GM12874 (cell line): ENCODE measurements at regions not wholly inside any gene's neighbourhood (a gene's known extent, or its start where the extent isn't known, plus 50 kb on each side); places are given as distances from the start of the nearest gene placed in this dataset.

Experiments used
- CTCF ChIP-seq: IDR thresholded peaks from 2 replicates; pipeline ENCODE4 v1.5.1; 2011; ENCODE audit warnings: low read depth, mild to moderate bottlenecking, control low read depth, low read length, moderate library complexity; ENCODE audit not compliant: insufficient read depth

DNA sequence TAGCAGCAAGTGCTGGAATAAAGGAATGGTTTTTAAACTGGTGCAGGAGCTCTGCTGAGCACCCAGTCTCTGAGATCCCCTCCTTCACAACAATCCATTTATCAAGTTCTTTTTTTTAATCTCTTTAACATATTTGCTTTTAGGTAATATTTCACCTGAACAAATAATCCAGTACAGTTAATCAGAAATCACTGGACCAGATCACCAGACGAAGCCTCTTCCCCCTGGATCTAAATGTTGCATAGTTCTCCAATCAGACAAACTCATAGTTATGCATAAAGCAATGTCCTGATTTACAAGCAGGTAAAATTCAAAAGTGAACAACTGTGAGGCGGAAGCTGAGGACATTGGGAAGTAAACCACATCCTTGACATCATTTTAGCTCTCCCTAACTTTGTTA, 657.7 kb upstream of the RORB start:
- TF ChIP-seq CTCF: no peak

DNA sequence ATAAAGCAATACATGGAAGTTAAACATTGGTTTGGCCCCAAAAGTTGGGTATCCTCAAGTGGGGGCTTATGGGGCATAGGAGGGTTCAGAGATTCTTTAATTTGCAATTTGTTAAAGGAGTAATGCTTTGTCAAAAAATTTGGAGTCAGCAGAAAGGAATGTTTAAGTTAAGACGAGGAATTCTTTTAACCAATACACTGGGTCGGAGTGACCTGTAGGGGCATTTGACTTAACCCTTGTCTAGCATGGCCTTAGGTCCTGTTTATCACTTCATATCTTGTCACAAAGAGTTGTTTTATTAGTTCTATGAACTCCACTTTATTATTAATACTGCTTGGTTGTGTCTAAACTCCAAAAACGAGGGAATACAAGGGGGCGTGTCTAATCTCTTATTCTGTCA, 656.1 kb upstream of the RORB start:
- TF ChIP-seq CTCF: no peak

- no peak for TF ChIP-seq CTCF
Observed at GRCh38 chr9:73844135-73844534, 653.0 kb upstream of the RORB start.

GRCh38 chr9:73845539-73845938, 651.6 kb upstream of the RORB start:
- TF ChIP-seq CTCF: no peak

DNA sequence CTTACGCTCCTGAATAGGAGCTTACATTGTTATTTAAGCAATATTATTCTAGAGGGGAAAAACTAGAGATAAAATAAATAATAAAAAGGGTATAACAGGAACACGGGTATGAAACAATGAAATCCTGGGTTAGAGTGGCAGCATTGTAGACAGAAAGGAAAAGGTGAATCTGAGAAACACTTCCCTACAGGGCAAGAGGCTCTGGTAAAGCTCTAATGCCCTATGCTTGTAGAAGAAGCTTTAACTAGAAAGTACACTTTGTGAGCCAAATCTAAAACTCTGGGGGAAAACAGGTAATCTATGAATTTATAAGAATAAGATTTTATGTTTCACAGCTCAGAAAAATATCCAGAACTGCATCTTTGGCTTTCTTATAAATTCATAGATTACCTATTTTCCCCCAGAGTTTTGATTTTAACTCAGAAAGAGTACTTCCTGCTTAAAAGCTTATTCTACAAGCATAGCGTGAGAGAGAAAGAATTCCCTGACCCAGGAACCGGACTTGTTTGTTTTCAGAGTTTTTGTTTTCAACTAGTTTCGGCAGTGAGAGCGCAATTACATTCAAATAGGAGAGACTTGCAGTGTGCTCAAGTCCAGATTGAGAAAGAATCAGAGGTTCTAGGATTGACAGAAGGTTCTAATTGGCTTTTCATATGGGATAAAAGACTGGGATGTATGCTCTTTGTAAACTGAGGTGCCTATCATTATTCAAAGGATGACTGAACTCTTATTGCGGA, 651.0 kb upstream of the RORB start:
- TF ChIP-seq CTCF: no peak

GRCh38 chr9:73847536-73847935, 649.6 kb upstream of the RORB start:
- no peak for TF ChIP-seq CTCF

DNA sequence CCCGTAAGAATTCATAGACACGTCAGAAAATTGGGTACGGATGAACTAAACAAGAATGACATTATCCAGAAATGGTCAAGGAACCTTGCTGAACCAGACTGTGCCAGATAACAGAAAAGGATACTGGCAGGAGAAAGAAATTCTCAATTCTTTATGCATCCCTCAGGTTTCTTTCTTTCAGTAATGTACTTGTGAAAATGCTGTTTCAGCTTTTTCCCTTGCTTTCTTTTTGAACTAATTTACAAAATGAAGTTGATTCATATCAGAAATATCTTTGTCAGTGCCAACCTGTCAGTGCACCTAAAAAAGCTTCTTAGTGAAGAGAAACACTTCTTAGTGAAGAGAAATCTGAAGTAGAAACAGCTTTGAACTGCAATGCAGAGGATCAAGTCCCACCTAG, 643.6 kb upstream of the RORB start:
- no peak for TF ChIP-seq CTCF
